Hepatocyte (in vitro differentiated cells): ENCODE measurements at regions not wholly inside any gene's neighbourhood (a gene's known extent, or its start where the extent isn't known, plus 50 kb on each side); places are given as distances from the start of the nearest gene placed in this dataset.

Experiments
- EZH2 ChIP-seq: fragments of 200-600 bp; sonication (generic); IDR thresholded peaks from 2 replicates; pipeline ENCODE4 v1.6.1; 2016; ENCODE audit warnings: antibody characterized with exemption, mild to moderate bottlenecking, borderline replicate concordance
- TF ChIP-seq, protein P1 (sequence below): fragments of 200-600 bp; sonication (generic); IDR thresholded peaks from 2 replicates; pipeline ENCODE4 v1.5.1; 2016; ENCODE audit warnings: antibody characterized with exemption, mild to moderate bottlenecking; ENCODE audit not compliant: poor library complexity

DNA sequence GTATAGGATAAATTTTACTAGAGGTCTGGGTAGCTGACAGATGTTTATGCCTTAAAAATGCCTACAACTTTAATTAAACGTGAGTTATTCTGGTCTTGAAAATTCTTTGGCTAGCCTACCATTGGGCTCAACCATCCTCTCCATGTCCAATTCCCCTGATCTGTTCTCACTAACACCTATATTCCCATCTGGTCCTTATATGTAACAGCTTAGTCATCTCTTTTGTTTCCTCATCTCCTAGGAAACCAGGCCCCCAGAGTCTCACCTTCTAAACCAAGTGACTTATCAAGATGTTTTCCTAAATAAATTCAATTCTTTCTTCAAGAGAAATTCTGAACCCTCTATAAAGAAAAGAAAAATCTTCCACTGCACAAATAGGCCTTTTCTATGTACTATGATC, 148.5 kb downstream of the TTC32 start:
- TF ChIP-seq, protein P1, sequence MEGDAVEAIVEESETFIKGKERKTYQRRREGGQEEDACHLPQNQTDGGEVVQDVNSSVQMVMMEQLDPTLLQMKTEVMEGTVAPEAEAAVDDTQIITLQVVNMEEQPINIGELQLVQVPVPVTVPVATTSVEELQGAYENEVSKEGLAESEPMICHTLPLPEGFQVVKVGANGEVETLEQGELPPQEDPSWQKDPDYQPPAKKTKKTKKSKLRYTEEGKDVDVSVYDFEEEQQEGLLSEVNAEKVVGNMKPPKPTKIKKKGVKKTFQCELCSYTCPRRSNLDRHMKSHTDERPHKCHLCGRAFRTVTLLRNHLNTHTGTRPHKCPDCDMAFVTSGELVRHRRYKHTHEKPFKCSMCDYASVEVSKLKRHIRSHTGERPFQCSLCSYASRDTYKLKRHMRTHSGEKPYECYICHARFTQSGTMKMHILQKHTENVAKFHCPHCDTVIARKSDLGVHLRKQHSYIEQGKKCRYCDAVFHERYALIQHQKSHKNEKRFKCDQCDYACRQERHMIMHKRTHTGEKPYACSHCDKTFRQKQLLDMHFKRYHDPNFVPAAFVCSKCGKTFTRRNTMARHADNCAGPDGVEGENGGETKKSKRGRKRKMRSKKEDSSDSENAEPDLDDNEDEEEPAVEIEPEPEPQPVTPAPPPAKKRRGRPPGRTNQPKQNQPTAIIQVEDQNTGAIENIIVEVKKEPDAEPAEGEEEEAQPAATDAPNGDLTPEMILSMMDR, result no peak
- TF ChIP-seq EZH2, result no peak
